HEK293T (cell line): ENCODE measurements at regions not wholly inside any gene's neighbourhood (a gene's known extent, or its start where the extent isn't known, plus 50 kb on each side); places are given as distances from the start of the nearest gene placed in this dataset.

Experiments used
- ARNT ChIP-seq: fragments of 450-650 bp; IDR thresholded peaks from 2 replicates; pipeline ENCODE4 v1.6.1; 2017; ENCODE audit warnings: mild to moderate bottlenecking
- BHLHE40 ChIP-seq: fragments of 450-650 bp; IDR thresholded peaks from 2 replicates; pipeline ENCODE4 v1.6.1; 2016; ENCODE audit warnings: mild to moderate bottlenecking, moderate library complexity, borderline replicate concordance
- ELF4 ChIP-seq: fragments of 450-650 bp; IDR thresholded peaks from 2 replicates; pipeline ENCODE4 v1.6.1; 2017; ENCODE audit warnings: antibody characterized with exemption
- FOXA1 ChIP-seq: fragments of 450-650 bp; IDR thresholded peaks from 2 replicates; pipeline ENCODE4 v1.6.1; 2016; ENCODE audit warnings: mild to moderate bottlenecking
- FOXK2 ChIP-seq: fragments of 450-650 bp; IDR thresholded peaks from 2 replicates; pipeline ENCODE4 v1.6.1; 2016; ENCODE audit warnings: mild to moderate bottlenecking
- FOXM1 ChIP-seq: fragments of 450-650 bp; IDR thresholded peaks from 2 replicates; pipeline ENCODE4 v1.6.1; 2017; ENCODE audit warnings: mild to moderate bottlenecking, borderline replicate concordance
- NFRKB ChIP-seq: fragments of 450-650 bp; IDR thresholded peaks from 2 replicates; pipeline ENCODE4 v1.6.1; 2016; ENCODE audit warnings: mild to moderate bottlenecking, moderate library complexity
- PKNOX1 ChIP-seq: fragments of 450-650 bp; IDR thresholded peaks from 2 replicates; pipeline ENCODE4 v1.6.1; 2016
- SP1 ChIP-seq: fragments of 450-650 bp; IDR thresholded peaks from 2 replicates; pipeline ENCODE4 v1.6.1; 2017
- SUZ12 ChIP-seq: fragments of 450-650 bp; IDR thresholded peaks from 2 replicates; pipeline ENCODE4 v1.6.1; 2016; ENCODE audit warnings: mild to moderate bottlenecking

DNA sequence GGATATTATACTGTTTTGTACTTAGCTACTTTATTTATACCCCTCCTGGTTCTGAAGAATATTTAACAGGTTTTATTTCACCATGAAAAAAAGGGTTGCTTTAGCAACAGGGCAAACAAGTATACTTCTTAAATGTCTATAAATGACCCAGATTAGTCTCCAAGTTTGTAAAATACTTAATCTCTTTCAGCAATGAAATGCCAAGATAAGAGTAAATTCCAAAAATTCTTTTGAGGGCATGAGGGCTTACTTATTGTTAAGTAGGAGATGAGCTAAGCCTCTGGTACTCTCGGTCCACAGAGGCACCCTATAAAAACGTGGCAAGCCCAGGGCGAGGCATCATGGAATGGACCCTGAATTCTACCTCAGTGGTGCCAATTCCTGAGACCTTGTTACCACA lies 264.8 kb upstream of the NSMCE3 start:
- TF ChIP-seq NFRKB (no peak), SP1 (no peak), FOXK2 (no peak), FOXA1 (no peak), PKNOX1 (no peak), BHLHE40 (no peak), FOXM1 (no peak), SUZ12 (no peak), ARNT (no peak), ELF4 (no peak)
